Heart right ventricle (tissue), 16 donors: ENCODE measurements at regions not wholly inside any gene's neighbourhood (a gene's known extent, or its start where the extent isn't known, plus 50 kb on each side); places are given as distances from the start of the nearest gene placed in this dataset.

Experiments
- ATAC-seq, 8 donors: fragments of 200-7000 bp; cut with Tn5 transposase; one replicate each; pipeline ENCODE4 v1.9.1; 2020; ENCODE audit warnings: mild to moderate bottlenecking in 8 of 8, moderate library complexity in 8 of 8, moderate number of reproducible peaks in 1 of 8
- DNase-seq, 2 donors: peaks; one replicate each; pipeline ENCODE4 v3.0.0-alpha.2; 2020
- H3K27ac ChIP-seq, 10 donors: fragments of 200-600 bp; sonication (generic) in 2 of 10; one replicate each; pipeline versions ENCODE4 v1.5.0 to v1.8.0; 2020 to 2022; ENCODE audit warnings: mild to moderate bottlenecking in 3 of 10
- H3K27me3 ChIP-seq, 7 donors: fragments of 200-600 bp; one replicate each; pipeline ENCODE4 v1.8.0; 2021 to 2022; ENCODE audit warnings: mild to moderate bottlenecking in 2 of 7
- H3K36me3 ChIP-seq, 9 donors: fragments of 200-600 bp; sonication (generic) in 1 of 9; one replicate each; pipeline versions ENCODE4 v1.5.0 to v1.8.0; 2020 to 2022; ENCODE audit warnings: mild to moderate bottlenecking in 2 of 9
- H3K4me1 ChIP-seq, 9 donors: fragments of 200-600 bp; sonication (generic) in 1 of 9; one replicate each; pipeline versions ENCODE4 v1.5.0 to v1.8.0; 2020 to 2022; ENCODE audit warnings: mild to moderate bottlenecking in 4 of 9
- H3K4me3 ChIP-seq, 10 donors: fragments of 200-600 bp; sonication (generic) in 2 of 10; one replicate each; pipeline versions ENCODE4 v1.5.0 to v1.8.0; 2020 to 2022; ENCODE audit warnings: mild to moderate bottlenecking in 7 of 10, moderate library complexity in 2 of 10
- H3K9me3 ChIP-seq, 11 donors: fragments of 200-600 bp in 10 of 11; sonication (generic) in 2 of 11; one replicate each; pipeline versions ENCODE4 v1.5.0 to v1.8.0; 2013 to 2022; ENCODE audit warnings: mild to moderate bottlenecking in 2 of 11, control low read depth in 1 of 11, moderate library complexity in 1 of 11
- WGBS, 2 donors: extraction: QIAGEN DNeasy Blood & Tissue Kit; methylation state at CpG; one replicate each; pipeline ENCODE4 v1.1.7; 2013; ENCODE audit warnings: inconsistent platforms in 1 of 2; 5-methylcytosine and 5-hydroxymethylcytosine counted together
- intact Hi-C, 10 donors: fragments of 100-400 bp; cut with DNase I; formaldehyde crosslinking; loops; one replicate each; pipeline versions ENCODE4 v1.11.1 to v1.14.2; 2022
- TF ChIP-seq, protein P1 (sequence below), 9 donors: fragments of 200-600 bp; sonication (generic) in 2 of 9; IDR thresholded peaks; one replicate each; pipeline versions ENCODE4 v1.5.0 to v1.8.0; 2021 to 2022; ENCODE audit warnings: antibody characterized with exemption in 9 of 9, mild to moderate bottlenecking in 5 of 9, moderate library complexity in 1 of 9
- donor health status: Arrhythmogenic right ventricular cardiomyopathy.
- donor health status: ischemic (EF 13 %, LVEDD 7.1; RV severe dilation, severe dysfunction).
- donor health status: healthy with polysubstance abuse.
- donor health status: DM: no; HTN: yes; CAD: no.
- donor health status: DM: no; HTN: no; CAD: no.
- donor health status: ischemic (EF 25% LVEDD 6.9; RV normal size, moderate dysfunction).
- donor health status: ischemic (EF 25% LVEDD 5.7; RV mildly dilated, moderate dysfunction).
- donor health status: healthy.
- donor health status: DM: yes; HTN: yes; CAD: no.
- donor health status: Ischemic cardiomyopathy.
- donor health status: ischemic (EF 35%, LVEDD 5.7; RV mildly dilated, moderate dysfunction).
- donor health status: nonischemic (EF 11% LVEDD 7.7; RV severe dilation, severe dysfunction).
- donor health status: DM: yes; HTN: yes; CAD: no.
- donor health status: PGD.
- donor health status: ischemic (EF 29% LVEDD 5.4; RV normal size, mild dysfunction).
- donor health status: nonischemic (EF 23%, LVEDD 6.1; RV moderate dilation, normal function).

DNA sequence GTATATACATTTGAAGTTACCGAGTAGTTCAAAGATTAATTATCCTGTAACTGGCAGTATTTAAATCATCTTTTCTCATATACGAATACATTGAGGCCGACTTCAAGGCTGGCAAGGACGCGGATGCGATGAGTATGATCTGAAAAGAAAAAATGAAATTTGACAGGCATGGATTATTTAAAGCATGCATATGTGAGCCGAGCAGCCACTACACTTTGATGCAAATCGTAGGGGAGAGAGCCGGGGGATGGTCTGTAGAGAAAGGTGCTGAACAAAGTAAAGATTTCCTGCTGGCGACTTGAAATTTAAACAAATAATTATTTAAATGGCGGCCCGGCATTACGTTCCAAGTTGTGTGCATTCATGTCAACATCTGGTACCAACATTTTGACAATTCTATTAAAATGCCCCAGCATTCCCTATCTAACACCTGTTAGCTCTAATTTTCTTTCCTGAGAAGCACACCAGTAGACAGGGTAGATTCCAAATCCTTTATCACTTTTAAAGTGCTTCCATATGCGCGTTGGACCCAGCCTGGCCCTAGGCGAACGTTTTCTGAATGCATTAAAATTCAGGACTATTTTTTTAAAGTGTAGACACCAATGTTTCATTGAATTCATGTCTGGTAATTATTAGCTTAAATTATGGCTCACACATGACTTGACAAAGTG, 188.7 kb downstream of the EMX2 start:
- H3K27ac ChIP-seq, result no peak overlapping the region
- H3K36me3 ChIP-seq, result no peaks in the 10 kb centered on the region
- WGBS, 2 donors, result 67 to 72% methylated on average over 17 of the region's 17 CpGs
- H3K9me3 ChIP-seq, result no peaks in the 10 kb centered on the region
- H3K27me3 ChIP-seq, result peaks cover 0 to 88% (median 67%) of the 10 kb centered on the region in 7 donors
- TF ChIP-seq, protein P1, sequence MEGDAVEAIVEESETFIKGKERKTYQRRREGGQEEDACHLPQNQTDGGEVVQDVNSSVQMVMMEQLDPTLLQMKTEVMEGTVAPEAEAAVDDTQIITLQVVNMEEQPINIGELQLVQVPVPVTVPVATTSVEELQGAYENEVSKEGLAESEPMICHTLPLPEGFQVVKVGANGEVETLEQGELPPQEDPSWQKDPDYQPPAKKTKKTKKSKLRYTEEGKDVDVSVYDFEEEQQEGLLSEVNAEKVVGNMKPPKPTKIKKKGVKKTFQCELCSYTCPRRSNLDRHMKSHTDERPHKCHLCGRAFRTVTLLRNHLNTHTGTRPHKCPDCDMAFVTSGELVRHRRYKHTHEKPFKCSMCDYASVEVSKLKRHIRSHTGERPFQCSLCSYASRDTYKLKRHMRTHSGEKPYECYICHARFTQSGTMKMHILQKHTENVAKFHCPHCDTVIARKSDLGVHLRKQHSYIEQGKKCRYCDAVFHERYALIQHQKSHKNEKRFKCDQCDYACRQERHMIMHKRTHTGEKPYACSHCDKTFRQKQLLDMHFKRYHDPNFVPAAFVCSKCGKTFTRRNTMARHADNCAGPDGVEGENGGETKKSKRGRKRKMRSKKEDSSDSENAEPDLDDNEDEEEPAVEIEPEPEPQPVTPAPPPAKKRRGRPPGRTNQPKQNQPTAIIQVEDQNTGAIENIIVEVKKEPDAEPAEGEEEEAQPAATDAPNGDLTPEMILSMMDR (IDR thresholded peaks at IDR 0.05), result no peak
- intact Hi-C loops, result no loop called here
- DNase-seq, result no peak
- no peaks in the 10 kb centered on the region for H3K4me1 ChIP-seq
- ATAC-seq, result no peak
- no peak overlapping the region for H3K4me3 ChIP-seq

DNA sequence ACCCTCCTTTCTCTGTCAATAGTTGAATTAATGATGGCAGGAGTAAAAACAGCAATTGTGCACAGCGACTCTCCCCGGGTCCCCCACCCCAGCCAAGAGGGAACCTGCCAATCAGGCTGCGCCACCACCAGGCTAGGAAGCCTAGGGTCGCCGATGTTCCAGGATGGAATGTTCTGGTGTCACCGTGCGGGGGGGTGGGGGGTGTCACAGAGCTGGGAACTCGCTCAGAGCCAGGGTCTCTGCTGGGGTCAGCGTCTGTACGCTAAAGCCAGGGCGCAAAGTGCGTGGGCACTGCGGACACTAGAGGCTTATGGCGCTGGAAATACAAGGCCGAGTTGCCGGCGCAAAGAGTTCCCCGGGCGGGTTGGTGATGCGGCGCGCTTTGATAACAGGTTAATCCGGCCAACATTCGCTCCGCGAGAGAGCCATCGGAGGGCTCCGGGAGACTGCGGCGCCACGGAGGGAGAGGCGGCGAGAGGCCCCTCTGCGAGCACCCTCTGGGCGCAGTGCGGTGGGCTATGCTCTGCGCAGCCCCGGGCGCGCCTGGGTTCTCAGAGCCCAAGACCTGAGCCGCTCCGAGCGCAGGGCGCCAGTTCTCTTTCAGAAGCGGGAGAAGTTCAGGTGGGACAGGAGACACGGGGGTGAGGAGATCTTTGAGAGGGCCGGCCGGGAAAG, 192.3 kb downstream of the EMX2 start:
- intact Hi-C loops, result no loop called here
- TF ChIP-seq, protein P1 (IDR thresholded peaks at IDR 0.05), result no peak
- H3K36me3 ChIP-seq, result no peaks in the 10 kb centered on the region
- 4 to 5% methylated on average over 48 of the region's 48 CpGs for WGBS, 2 donors
- no peaks in the 10 kb centered on the region for H3K4me1 ChIP-seq
- H3K27ac ChIP-seq, result no peak overlapping the region
- ATAC-seq (no peak), DNase-seq (no peak)
- peak overlapping the region in 2 of 10 donors; percentile 1 to 24 for H3K4me3 ChIP-seq
- H3K9me3 ChIP-seq, result no peaks in the 10 kb centered on the region
- H3K27me3 ChIP-seq, result peaks cover 0 to 75% (median 62%) of the 10 kb centered on the region in 7 donors

GRCh38 chr10:117736655-117737054, 194.1 kb downstream of the EMX2 start:
- Histone ChIP-seq H3K4me3 (no peak overlapping the region), H3K4me1 (no peaks in the 10 kb centered on the region), H3K36me3 (no peaks in the 10 kb centered on the region), H3K9me3 (no peaks in the 10 kb centered on the region), H3K27me3 (peaks cover 0 to 66% (median 53%) of the 10 kb centered on the region in 7 donors), H3K27ac (no peak overlapping the region)
- no peak for ATAC-seq
- WGBS, 2 donors, result 62 to 66% methylated on average over 7 of the region's 7 CpGs
- TF ChIP-seq, protein P1 (IDR thresholded peaks at IDR 0.05), result no peak
- DNase-seq, result no peak
- intact Hi-C loops, result no loop called here

GRCh38 chr10:117740088-117740487, 197.5 kb downstream of the EMX2 start:
- Histone ChIP-seq H3K36me3 (no peaks in the 10 kb centered on the region), H3K4me3 (no peak overlapping the region), H3K9me3 (no peaks in the 10 kb centered on the region), H3K27ac (no peak overlapping the region), H3K27me3 (peaks cover 0 to 41% (median 20%) of the 10 kb centered on the region in 7 donors), H3K4me1 (no peaks in the 10 kb centered on the region)
- 69 to 84% methylated on average over 1 of the region's 1 CpG for WGBS, 2 donors
- TF ChIP-seq, protein P1 (IDR thresholded peaks at IDR 0.05), result no peak
- intact Hi-C loops, result no loop called here
- ATAC-seq (no peak), DNase-seq (no peak)
